Gastroesophageal sphincter (tissue), 4 donors: ENCODE measurements at regions not wholly inside any gene's neighbourhood (a gene's known extent, or its start where the extent isn't known, plus 50 kb on each side); places are given as distances from the start of the nearest gene placed in this dataset.

Experiments used
- ATAC-seq: fragments of 150-250 bp; one replicate; pipeline ENCODE4 v1.9.1; 2016; ENCODE audit warnings: mild to moderate bottlenecking, moderate library complexity
- H3K27ac ChIP-seq, 4 donors: fragments of 200-600 bp; sonication (generic) in 3 of 4; 1 replicate in 3 of 4; 2 replicates in 1 of 4; pipeline ENCODE4 v1.5.1; 2016 to 2019
- H3K27me3 ChIP-seq: fragments of 200-600 bp; sonication (generic); one replicate; pipeline ENCODE4 v1.5.1; 2019
- H3K36me3 ChIP-seq, 2 donors: fragments of 200-600 bp; sonication (generic); one replicate each; pipeline ENCODE4 v1.5.1; 2019; ENCODE audit warnings: control low read depth in 1 of 2
- H3K4me1 ChIP-seq, 3 donors: fragments of 200-600 bp; sonication (generic); 1 replicate in 2 of 3; 2 replicates in 1 of 3; pipeline ENCODE4 v1.5.1; 2016 to 2019; ENCODE audit warnings: control low read depth in 2 of 3
- H3K4me3 ChIP-seq, 2 donors: fragments of 200-600 bp; sonication (generic); one replicate each; pipeline ENCODE4 v1.5.1; 2019; ENCODE audit warnings: mild to moderate bottlenecking in 1 of 2, moderate library complexity in 1 of 2
- H3K9me3 ChIP-seq, 3 donors: fragments of 200-600 bp; sonication (generic); one replicate each; pipeline ENCODE4 v1.5.1; 2017 to 2019; ENCODE audit warnings: control low read depth in 2 of 3
- EP300 ChIP-seq: sonication (generic); formaldehyde crosslinking; IDR thresholded peaks from one replicate; pipeline ENCODE4 v1.6.1; 2017; ENCODE audit warnings: antibody characterized with exemption, mild to moderate bottlenecking
- POLR2A ChIP-seq, 2 donors: fragments of 450-650 bp; IDR thresholded peaks; one replicate each; pipeline ENCODE4 v1.6.1; 2017; ENCODE audit warnings: antibody characterized with exemption in 2 of 2, mild to moderate bottlenecking in 2 of 2, moderate library complexity in 1 of 2
- POLR2AphosphoS5 ChIP-seq: sonication (generic); formaldehyde crosslinking; IDR thresholded peaks from one replicate; pipeline ENCODE4 v1.6.1; 2017; ENCODE audit warnings: antibody characterized with exemption
- WGBS, 2 donors: methylation state at CpG; one replicate each; pipeline ENCODE4 v1.1.5; 2018; ENCODE audit warnings: low coverage in 1 of 2; 5-methylcytosine and 5-hydroxymethylcytosine counted together
- TF ChIP-seq, protein P1 (sequence below), 4 experiments: fragments of 200-600 bp in 2 of 4; fragments of 450-650 bp in 2 of 4; sonication (generic) in 1 of 4; IDR thresholded peaks; one replicate each; pipeline ENCODE4 v1.5.1; 2017 to 2019; ENCODE audit warnings: antibody characterized with exemption in 4 of 4, mild to moderate bottlenecking in 2 of 4, moderate library complexity in 2 of 4

DNA sequence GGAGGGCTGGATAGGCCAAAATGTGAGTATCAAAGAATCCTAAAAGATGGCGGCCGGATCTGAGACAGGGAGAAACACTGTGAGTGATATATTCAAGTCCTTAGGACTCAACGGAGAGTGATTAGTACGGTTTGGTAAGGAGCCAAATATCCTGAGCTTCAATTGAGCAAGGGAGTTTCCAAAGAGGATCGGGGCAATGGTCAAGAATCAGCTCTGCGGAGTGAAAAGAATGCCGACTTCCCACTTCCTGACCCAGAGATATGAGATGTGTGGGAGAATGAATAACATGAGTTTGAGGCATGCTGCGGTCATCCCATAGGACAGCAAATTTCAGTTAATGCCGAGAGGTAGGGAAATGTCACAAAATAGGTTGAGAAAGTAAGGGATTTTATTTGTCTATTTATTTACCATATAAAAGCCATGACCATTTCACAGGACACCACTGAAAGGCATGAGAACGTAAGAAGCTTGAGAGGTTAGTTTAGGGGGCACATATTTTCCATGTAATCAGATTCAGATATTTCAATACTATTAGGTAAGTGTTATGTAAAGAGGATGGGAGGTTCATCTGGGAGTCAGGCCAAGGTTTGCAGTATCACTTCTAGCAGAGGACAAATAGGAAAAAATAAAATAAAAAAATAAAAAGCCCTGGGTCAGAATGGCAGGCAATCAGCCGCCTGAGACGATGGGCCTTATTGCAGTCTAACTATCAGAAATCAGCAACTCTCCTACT is 165.6 kb downstream of the HGF start:
- H3K9me3 ChIP-seq: no peaks in the 10 kb centered on the region
- no peak for ATAC-seq
- 68 to 82% methylated on average over 9 to 12 of the region's 12 CpGs for WGBS, 2 donors
- no peaks in the 10 kb centered on the region for H3K4me1 ChIP-seq
- no peaks in the 10 kb centered on the region for H3K27me3 ChIP-seq
- H3K4me3 ChIP-seq: no peak overlapping the region
- TF ChIP-seq EP300 (no peak), POLR2A (IDR thresholded peaks at IDR 0.05) (no peak), POLR2AphosphoS5 (no peak)
- TF ChIP-seq, protein P1, sequence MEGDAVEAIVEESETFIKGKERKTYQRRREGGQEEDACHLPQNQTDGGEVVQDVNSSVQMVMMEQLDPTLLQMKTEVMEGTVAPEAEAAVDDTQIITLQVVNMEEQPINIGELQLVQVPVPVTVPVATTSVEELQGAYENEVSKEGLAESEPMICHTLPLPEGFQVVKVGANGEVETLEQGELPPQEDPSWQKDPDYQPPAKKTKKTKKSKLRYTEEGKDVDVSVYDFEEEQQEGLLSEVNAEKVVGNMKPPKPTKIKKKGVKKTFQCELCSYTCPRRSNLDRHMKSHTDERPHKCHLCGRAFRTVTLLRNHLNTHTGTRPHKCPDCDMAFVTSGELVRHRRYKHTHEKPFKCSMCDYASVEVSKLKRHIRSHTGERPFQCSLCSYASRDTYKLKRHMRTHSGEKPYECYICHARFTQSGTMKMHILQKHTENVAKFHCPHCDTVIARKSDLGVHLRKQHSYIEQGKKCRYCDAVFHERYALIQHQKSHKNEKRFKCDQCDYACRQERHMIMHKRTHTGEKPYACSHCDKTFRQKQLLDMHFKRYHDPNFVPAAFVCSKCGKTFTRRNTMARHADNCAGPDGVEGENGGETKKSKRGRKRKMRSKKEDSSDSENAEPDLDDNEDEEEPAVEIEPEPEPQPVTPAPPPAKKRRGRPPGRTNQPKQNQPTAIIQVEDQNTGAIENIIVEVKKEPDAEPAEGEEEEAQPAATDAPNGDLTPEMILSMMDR (IDR thresholded peaks at IDR 0.05): no peak
- H3K36me3 ChIP-seq: no peaks in the 10 kb centered on the region
- H3K27ac ChIP-seq: no peak overlapping the region

DNA sequence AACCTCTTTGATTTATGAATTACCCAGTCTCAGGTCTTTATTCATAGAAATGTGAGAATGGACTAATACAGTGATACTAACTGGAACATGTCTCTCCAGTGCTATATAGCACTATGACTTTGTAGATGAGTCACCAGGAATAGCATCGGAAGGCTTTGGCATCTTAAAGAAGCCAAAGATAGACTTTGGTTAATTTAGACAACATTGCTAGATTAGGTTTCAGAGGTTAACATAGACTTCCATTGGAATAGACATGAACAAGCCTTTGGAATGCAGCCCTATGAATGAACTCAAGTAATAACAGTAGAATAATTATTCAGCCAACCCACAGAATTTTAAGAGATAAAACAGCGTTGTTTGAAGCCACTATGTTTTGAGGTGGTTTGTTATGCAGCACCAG is 169.2 kb downstream of the HGF start:
- no peak for ATAC-seq
- 79 to 85% methylated on average over 2 of the region's 2 CpGs for WGBS, 2 donors

DNA sequence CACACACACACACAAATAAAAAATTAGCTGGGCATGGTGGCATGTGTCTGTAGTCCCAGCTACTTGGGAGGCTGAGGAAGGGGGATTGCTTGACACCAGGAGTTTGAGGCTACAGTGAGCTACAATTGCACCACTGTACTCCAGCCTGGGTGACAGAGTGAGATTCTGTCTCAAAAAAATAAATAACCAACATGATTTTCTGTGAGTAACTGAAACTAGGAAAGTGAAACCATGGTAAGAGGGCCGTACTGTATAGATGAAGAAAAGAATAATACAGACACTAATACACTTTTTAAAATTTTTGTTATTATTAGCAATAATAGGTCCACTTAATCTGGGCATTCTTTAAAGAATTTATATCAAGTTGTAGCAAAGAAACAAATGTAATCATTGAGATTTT is 170.9 kb downstream of the HGF start:
- Histone ChIP-seq H3K4me3 (no peak overlapping the region), H3K4me1 (no peaks in the 10 kb centered on the region), H3K36me3 (no peaks in the 10 kb centered on the region), H3K27ac (no peak overlapping the region), H3K27me3 (no peaks in the 10 kb centered on the region), H3K9me3 (no peaks in the 10 kb centered on the region)
- TF ChIP-seq POLR2AphosphoS5 (no peak), EP300 (no peak), POLR2A (IDR thresholded peaks at IDR 0.05) (no peak)
- TF ChIP-seq, protein P1 (IDR thresholded peaks at IDR 0.05): no peak
- ATAC-seq: no peak
- WGBS, 2 donors: 93 to 100% methylated on average over 1 of the region's 1 CpG

More for the DNA sequence above, 169.2 kb downstream of the HGF start:
- H3K4me1 ChIP-seq: no peaks in the 10 kb centered on the region
- H3K9me3 ChIP-seq: no peaks in the 10 kb centered on the region
- no peak for TF ChIP-seq EP300
- no peak for TF ChIP-seq POLR2AphosphoS5
- no peak for TF ChIP-seq POLR2A (IDR thresholded peaks at IDR 0.05)
- TF ChIP-seq, protein P1 (IDR thresholded peaks at IDR 0.05): no peak
- H3K27me3 ChIP-seq: no peaks in the 10 kb centered on the region
- no peaks in the 10 kb centered on the region for H3K36me3 ChIP-seq
- H3K4me3 ChIP-seq: no peak overlapping the region
- H3K27ac ChIP-seq: no peak overlapping the region

DNA sequence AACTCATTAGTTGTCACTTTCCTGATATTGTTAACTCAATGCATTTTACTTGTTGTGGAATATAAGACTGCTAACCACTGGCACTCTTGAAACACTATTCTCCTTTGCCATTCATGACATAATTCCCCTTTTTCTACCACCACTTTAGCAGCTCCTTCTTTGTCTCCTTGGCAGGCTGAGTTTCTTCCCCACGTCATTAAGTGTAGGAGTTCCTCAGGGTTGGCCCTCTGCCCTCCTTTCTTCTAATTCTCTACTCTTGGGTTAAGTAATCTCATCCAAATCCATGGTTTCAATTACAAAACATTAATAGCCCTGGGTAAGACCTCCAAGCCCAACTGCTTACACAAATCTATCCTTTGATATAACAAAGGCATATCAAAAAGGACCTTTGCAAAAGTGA is 175.1 kb downstream of the HGF start:
- ATAC-seq: no peak
- Histone ChIP-seq H3K27ac (no peak overlapping the region), H3K4me1 (no peaks in the 10 kb centered on the region), H3K27me3 (no peaks in the 10 kb centered on the region), H3K4me3 (no peak overlapping the region), H3K9me3 (no peaks in the 10 kb centered on the region), H3K36me3 (no peaks in the 10 kb centered on the region)
- TF ChIP-seq EP300 (no peak), POLR2AphosphoS5 (no peak), POLR2A (IDR thresholded peaks at IDR 0.05) (no peak)
- TF ChIP-seq, protein P1 (IDR thresholded peaks at IDR 0.05): no peak
- WGBS, 2 donors: 29 to 50% methylated on average over 1 of the region's 1 CpG

DNA sequence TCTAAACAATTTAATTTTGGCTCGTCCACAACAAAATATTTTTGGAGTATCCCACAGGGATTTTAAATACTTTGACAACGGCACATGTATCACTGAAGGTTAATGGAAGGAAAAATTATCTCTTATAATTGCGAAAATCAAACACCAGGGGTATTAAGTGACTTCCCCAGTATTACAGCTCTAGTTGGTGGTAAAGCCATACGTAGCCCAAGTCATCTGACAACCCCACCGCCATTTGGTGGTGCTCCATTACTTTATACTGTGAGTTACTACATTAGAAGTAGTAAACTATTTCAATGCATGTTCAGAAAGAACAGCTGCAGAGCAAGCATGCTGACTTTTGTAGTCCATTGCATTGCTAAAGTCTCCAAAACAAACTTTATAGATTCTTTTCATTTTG is 179.7 kb downstream of the HGF start:
- Histone ChIP-seq H3K36me3 (no peaks in the 10 kb centered on the region), H3K9me3 (no peaks in the 10 kb centered on the region), H3K27me3 (no peaks in the 10 kb centered on the region), H3K27ac (no peak overlapping the region), H3K4me1 (no peaks in the 10 kb centered on the region), H3K4me3 (no peak overlapping the region)
- whole genome bisulfite sequencing, 2 donors: 60 to 75% methylated on average over 3 to 5 of the region's 5 CpGs
- TF ChIP-seq EP300 (no peak), POLR2A (IDR thresholded peaks at IDR 0.05) (no peak), POLR2AphosphoS5 (no peak)
- TF ChIP-seq, protein P1 (IDR thresholded peaks at IDR 0.05): no peak
- no peak for ATAC-seq
